ENCODE measurements at regions not wholly inside any gene's neighbourhood (a gene's known extent, or its start where the extent isn't known, plus 50 kb on each side); places are given as distances from the start of the nearest gene placed in this dataset.
A peak's percentile ranks its signal among the peaks of the same experiment; 100 is the strongest.

- no peak for DNase-seq
Observed at GRCh38 chr1:18535391-18536210, 54.9 kb downstream of the KLHDC7A start.

DNA sequence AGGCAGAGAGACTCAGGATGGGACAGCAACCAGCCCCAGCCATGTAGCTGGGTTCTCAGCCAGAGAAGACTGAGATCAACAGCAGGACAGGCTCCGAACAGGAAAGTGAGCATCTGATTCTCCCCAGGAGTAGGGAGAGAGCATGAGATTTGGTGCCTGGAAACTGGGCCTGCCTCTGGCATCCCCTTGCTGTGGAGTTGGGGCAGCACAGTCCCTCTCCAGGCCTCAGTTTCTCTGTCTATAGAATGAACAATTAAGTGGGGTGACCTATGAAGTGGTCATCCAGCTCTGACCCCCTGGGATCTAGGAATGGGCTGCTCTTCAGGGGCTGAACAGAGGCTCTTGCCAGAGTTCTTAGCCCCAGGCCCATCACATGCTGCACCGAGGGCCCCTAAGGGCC is 55.6 kb downstream of the KLHDC7A start:
- no peak for DNase-seq

DNA sequence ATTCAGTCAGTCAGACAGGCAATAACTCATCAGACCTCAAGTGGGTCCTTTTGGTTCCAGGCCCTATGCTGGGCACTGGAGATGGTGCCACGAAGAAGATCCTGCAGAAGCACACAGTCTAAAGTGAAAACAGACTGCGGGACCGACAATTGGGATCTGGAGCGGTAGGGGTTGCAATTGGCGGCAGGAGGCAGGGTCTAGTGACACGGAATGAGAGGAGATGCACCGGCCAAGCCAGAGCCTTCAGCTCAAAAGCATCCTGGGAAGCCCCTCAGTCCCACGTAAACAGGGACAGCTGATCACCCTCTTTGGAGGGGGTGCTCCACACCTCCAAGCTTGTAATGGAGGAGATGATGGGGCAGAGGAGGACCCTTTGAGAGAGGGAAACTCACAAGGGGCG is 56.2 kb downstream of the KLHDC7A start:
- no peak for DNase-seq

- no peak for DNase-seq
Observed at GRCh38 chr1:18537386-18538306, 56.9 kb downstream of the KLHDC7A start.

- DNase-seq: no peak
Observed at GRCh38 chr1:18539171-18539570, 58.4 kb downstream of the KLHDC7A start.

- DNase-seq: no peak
Observed at GRCh38 chr1:18540136-18540765, 59.5 kb downstream of the KLHDC7A start.

GRCh38 chr1:18541046-18541795 is 60.5 kb downstream of the KLHDC7A start:
- no peak for DNase-seq

- DNase-seq: no peak
Observed at GRCh38 chr1:18542351-18542750, 61.6 kb downstream of the KLHDC7A start.

DNA sequence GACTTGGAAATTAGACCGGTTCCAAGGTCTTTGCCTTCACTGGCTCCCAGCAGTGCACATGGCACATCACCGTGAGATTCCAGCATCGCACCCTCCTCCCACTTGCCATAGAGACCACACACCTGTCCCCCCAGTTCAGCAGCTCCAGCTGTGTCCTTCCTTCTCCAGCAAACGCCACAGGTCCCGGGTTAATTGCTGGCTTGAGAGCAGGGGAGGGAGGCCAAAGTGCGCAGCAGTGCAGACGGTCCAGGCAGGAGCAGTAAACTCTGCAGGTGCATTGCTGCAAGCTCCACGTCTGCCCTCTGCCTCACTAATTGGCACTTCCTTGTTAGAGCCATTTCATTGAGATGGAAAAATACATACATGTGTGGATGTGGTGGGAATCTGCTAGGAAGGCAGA is 65.3 kb downstream of the KLHDC7A start:
- DNase-seq: no peak

- no peak for DNase-seq
Observed at GRCh38 chr1:18547460-18547859, 66.7 kb downstream of the KLHDC7A start.

GRCh38 chr1:18548643-18549042 is 67.9 kb downstream of the KLHDC7A start:
- DNase-seq: no peak

GRCh38 chr1:18549106-18549505 is 68.4 kb downstream of the KLHDC7A start:
- DNase-seq: no peak

DNA sequence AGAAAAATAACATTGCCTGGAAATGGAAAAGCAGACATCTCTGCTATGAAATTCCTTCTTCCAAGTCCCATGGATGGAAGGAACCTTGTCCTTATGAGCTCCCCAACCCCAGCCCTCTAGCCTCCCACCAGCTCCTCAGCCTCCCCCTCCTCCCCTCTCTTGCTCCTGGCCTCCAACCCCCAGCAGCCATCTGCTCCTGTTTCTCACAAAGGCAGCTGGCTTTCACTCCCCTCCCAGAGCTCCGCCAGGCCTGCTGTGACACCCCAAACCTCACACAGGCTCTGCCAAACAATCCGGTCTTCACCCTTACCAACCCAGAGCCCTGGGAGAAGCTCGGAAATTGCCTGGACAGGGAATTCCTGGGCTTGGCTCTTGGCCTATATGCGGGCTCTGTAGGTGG is 69.2 kb downstream of the KLHDC7A start:
- no peak for DNase-seq

DNA sequence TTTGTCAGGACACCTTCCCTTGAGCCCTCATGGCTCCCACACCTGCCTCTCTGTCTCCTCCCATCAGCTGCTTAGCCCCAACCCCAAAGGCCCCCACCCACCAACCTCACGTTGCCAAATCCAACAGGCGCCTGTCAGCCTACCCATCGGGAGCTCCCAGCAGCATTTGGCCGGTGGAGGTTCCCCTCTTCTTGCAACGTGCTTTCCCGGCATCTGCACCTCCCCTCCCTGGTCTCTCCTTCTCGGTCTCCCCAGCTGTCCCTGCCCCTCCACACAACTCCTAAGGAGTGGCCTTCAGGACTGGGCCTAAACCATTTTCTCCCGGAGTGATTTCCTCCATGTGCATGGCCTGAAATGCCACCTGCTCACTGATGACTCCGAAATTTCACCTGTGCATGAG is 71.9 kb downstream of the KLHDC7A start:
- DNase-seq: no peak

- DNase-seq: no peak
Observed at GRCh38 chr1:18553388-18553787, 72.7 kb downstream of the KLHDC7A start.

- DNase-seq: no peak
Observed at GRCh38 chr1:18554099-18554498, 73.4 kb downstream of the KLHDC7A start.

GRCh38 chr1:18554597-18554996 is 73.9 kb downstream of the KLHDC7A start:
- no peak for DNase-seq

DNA sequence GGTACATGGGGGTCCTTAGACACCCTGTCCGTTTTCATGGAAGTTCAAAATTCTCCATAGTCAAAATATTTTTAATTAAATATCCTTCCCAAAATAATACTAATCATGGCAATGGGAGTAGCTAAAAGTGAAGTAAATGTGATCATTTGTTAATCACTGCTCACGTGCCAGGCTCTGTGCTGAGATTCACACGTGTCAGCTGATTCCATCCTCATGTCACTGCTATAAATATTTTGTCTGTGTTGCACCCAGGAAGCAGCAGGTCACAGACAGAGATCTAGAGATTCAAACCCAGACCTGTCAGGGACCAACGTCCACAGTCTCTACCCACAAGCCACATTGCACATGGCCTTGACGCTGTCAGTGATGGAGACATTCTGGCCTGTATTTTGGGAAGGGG is 74.3 kb downstream of the KLHDC7A start:
- DNase-seq: no peak

GRCh38 chr1:18556364-18556763 is 74.3 kb upstream of the PAX7 start:
- DNase-seq: peak; percentile 7

DNA sequence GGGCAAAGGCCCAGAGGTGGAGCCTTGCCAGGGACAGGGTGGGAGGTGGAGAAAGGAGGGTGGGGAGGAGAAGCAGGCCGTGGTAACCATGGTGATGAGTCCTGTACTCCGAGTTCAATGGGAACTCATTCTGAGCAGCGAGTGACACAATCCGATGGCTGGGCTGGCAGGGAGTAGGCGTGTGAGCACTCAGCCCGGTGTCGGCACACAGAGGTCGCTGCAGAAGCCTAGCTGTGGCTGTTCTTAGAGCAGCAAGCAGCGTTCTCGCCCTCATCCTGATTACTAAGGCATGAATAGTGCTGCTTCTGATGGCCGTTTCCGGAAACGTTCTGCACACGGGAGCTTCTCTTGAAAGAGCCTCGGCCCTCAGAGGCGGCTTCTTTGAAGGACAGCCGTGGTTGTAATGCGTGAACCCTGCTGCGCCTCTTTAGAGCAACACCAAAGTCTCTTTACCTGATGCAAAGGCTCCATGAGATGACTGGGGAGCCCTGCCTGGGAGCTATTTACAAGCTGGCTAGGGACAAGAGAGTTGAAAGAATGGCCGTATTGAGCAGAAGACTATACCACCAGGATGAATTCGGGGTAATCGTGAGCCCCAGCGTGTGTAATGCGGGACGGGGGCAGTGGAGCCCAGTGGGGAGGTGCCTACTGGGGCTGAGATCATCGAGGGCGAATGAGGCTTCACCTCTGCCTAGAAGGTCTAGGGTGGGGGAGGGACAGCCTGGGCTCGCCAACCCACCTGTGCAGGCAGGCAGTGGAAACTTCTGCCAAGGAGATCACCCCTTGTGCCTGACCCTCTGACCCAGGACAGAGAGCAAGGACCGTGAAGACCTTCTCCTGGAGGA is 72.8 kb upstream of the PAX7 start:
- peak; percentile 0 for DNase-seq

- no peak for DNase-seq
Observed at GRCh38 chr1:18560692-18561091, 70.0 kb upstream of the PAX7 start.

GRCh38 chr1:18561967-18562366 is 68.7 kb upstream of the PAX7 start:
- no peak for DNase-seq

All from fibroblast of skin of right biceps (primary cell).